GM18909 (cell line): ENCODE measurements at regions not wholly inside any gene's neighbourhood (a gene's known extent, or its start where the extent isn't known, plus 50 kb on each side); places are given as distances from the start of the nearest gene placed in this dataset.

ENCODE experiments used
- ATAC-seq: cut with Tn5 transposase; IDR thresholded peaks from one replicate; pipeline ENCODE4 v1.9.1; 2021; ENCODE audit warnings: mild to moderate bottlenecking; ENCODE audit not compliant: unreplicated experiment, poor library complexity

- ATAC-seq: no peak
Measured at GRCh38 chr13:106433066-106433465, 102.4 kb downstream of the EFNB2 start.

DNA sequence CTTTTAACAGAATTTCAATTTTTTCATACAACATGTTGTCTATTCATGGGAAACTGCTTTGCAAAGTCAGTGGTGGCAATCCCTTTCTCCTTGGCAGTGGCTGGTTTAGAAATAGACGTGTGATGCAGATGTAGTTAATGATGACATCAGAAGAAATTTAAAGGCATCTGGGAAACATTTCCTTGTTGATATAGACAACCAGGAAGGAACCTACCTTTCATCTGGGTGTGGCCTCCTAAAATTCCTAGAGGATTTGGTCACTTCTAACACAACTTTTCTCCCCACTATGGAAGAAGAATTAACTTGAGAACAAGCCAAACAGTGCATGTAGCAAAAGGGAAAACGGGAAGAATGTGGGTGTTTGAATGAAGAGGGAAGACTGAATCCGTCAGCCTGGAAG lies 102.8 kb downstream of the EFNB2 start:
- no peak for ATAC-seq

DNA sequence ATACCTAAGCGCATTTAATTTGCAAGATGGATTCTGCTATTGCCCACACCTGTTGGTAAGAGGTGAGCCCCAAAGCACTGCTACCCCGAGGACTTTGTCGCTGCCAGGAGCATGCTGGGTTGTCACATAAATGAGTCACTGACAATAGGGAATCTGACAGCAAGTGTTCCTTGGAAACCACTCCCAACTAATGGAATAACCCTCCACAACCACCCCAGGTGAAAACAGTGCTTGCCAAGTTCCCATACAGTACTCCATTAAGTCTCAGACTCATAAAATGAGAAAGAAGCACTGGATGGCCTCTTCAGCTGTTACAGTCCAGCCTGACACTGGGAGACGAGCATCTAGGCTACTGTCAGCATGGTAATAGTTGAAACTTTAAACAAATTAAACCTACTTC lies 108.6 kb downstream of the EFNB2 start:
- no peak for ATAC-seq

DNA sequence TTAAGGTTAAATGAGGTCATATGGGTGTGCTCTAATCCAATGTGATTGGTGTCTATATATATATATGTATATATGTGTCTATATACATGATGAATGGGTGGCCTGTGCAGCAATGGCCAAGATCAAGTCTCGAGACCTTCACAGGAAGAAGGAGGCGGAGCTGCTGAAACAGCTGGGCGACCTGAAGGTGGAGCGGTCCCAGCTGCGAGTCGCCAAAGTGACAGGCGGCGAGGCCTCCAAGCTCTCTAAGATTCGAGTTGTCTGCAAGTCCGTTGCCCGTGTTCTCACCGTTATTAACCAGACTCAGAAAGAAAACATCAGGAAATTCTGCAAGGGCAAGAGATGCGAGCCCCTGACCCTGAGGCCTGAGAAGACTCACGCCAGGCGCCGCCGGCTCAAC lies 109.8 kb downstream of the EFNB2 start:
- no peak for ATAC-seq

DNA sequence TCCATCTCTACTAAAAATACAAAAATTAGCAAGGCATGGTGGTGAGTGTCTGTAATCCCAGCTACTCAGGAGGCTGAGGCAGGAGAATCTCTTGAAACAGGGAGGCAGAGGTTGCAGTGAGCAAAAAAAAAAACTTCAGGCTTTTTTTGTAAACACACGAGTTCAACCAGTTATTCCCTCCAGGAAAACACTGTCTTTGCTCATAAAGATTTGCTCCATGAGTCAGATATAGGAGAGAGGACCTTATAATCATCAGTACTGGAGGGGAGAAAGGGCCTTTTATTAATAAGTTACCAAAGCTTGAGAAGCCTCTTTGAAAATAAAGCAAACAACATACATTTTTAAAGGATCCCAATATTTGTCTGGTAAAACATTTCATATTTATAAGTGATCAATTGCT lies 110.7 kb downstream of the EFNB2 start:
- no peak for ATAC-seq

GRCh38 chr13:106423530-106423929 lies 111.9 kb downstream of the EFNB2 start:
- ATAC-seq: peak; percentile 50

DNA sequence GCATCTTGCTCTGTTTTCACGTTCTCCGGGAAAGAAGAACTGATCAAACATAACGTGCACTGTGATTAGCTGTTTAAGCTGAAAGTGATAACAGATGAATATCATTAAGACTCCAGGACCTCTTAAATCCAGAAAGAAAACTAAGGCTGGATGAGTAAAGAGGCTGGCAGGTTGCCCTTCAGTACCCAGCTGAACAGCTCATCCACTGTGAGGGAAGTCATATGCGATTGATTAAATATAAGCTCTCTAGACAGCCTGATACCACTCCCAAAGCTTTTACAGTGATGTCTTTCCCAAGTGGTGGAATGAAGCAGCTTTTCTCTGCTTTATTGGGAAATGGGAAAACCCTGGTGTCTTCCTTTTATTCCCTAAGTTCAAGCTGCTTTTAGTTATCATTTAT lies 116.9 kb downstream of the EFNB2 start:
- no peak for ATAC-seq

DNA sequence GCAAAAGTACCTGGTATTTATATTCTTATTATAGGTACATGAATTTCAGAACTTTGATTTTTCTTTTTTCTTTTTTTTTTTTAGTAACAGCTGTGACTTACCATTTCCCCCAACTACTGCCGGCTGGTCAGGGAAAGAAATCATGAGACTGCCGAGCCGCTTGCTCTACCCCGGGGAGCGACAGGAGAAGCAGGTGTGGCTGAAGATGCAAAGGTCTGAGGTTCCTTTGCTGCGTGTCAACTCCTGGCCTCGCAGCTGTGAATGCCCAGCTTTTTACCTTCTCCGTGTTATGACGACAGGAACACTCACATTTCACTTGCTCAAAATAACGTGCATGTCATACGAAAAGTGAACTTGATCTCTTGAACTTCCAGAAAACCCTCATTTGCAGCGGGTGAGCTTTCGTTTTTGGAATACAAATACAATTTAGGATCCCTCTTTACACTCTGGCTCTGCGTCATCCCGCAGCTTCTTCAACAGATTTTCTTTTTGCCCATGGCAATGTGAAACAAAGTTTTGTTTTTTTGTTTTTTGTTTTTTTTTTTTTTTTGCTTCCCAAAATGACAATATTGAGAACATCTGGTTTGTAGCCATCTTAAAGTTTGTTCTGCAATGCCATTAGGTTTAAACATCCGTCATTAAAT lies 117.9 kb downstream of the EFNB2 start:
- ATAC-seq: no peak

- ATAC-seq: no peak
Measured at GRCh38 chr13:106416645-106417044, 118.8 kb downstream of the EFNB2 start.

DNA sequence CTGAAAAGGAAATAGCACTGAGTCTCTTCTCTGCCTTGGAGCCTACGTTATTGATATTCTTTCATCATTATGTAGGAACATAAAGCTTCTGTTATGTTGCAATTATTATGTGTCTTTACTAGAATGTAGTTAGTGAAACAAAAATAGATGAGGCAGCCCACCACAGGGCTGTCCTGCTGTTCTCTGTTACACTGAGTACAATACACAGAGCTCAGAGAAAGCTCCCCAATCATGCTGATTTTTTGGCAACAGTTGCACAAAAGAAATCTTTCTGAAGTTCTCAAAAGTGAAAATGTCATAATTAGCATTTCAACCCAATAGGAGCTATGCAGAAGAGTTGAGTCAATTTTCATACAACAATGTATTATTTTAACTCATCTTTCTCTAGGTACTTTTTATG lies 119.5 kb downstream of the EFNB2 start:
- ATAC-seq: no peak

DNA sequence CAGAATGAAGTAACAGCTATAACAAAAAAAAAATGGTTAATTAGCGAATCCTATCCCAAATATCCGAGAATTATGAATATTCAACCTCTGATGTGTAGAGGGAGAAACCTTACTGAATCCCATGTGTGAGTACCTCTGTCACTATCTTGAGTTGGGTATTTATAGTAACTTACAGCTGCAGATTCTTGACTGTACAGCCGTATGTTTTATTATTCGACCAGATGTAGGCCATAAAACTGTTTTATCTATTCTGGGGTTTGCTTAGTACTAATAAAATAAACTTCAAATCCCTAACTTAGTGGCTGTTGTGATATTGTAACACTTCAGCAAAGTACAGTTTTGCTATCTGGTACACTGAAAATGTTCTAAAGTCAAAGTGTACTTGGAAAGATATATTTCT lies 120.0 kb downstream of the EFNB2 start:
- ATAC-seq: no peak

DNA sequence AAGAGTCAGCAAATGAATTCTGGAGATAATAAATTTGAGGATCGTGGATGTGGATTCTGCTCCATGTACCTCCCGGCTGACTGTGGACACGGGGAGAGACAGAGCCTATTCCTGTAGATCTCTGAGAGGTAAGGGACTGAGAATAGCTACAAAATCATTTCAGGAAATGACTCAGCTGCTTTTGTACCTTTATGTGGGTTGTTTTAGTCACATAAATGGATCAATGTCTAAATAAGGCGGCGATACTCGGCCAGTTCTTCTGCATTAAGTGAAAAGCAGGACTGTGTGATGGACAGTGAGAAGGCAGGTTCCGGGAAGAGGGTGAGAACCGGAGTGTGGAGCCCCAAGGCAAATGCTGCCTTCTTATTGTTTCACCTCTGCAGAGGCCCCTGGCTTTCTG lies 128.1 kb downstream of the EFNB2 start:
- ATAC-seq: no peak

GRCh38 chr13:106405731-106406130 lies 129.7 kb downstream of the EFNB2 start:
- ATAC-seq: no peak

DNA sequence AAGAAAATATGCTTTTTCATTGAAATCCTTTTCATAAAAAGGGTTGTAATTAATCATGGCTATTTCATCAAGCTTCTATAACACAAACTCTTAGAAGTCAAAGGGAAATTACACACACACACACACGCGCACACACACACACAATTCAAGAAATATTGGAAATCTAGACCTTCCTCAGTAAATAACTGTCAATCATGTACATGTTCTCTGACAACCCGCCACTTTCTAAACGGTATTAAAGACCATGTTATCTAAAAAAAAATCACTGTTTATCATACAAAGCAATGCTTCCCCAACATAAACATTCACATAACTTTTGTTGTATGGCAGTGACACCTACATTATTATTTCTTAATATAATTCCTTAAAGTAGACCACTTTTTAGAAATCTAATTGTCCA lies 132.2 kb downstream of the EFNB2 start:
- no peak for ATAC-seq

DNA sequence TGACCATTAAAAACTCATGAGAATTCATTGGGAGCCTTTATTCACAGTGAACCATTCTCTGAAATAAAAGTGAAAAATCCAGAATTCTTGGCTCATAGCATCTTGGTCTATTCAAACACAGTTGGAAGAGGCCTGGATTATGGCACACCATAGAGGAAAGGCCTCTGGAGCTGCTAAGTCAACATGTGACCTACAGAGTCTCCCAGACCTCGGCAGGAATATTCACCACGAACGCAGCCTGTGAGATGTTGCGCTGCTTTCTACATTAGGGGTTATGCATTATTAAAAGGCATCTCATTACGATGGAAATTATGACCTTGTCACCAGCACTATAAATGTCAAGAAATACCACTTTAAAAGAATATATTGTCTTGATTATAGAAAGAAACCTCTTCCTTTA lies 132.6 kb downstream of the EFNB2 start:
- ATAC-seq: no peak

DNA sequence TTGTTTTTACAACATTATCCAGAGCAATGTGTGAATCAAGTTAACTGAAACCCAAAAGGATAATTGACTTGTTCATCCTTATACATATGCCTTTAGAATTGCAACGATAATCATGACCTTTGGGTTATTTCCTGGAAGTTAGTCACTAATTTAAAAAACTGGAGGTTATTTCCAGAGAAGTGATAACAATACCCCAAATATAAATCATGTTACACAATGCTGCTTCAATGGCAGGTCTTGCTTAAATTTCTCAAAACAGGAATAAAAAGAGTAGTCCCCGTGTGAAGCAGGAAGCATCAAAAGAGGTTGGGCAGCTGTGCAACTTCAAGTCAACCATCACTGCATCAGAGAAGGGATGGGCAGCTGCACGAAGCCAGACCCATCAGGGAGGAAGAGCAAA lies 134.4 kb downstream of the EFNB2 start:
- ATAC-seq: no peak

DNA sequence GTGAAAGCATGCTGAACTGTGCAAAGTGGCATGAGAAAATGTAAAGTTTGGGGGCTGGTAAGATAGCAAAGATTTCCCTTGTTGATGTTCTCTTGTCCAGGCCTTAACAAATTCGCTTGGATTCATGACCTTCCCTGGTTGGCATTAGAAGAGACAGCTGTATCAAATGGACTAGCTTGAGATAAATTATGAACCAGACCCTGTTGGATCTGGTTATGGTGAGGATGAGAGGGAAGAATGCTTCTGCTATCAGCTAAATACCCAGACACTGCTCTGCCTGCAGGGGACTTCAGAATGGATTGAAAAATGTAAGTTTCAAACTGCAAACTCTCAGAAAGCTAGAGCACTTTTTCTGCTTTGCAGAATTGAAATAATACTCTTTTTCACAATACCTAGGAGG lies 135.2 kb downstream of the EFNB2 start:
- ATAC-seq: no peak

- no peak for ATAC-seq
Measured at GRCh38 chr13:106398289-106398688, 137.2 kb downstream of the EFNB2 start.

DNA sequence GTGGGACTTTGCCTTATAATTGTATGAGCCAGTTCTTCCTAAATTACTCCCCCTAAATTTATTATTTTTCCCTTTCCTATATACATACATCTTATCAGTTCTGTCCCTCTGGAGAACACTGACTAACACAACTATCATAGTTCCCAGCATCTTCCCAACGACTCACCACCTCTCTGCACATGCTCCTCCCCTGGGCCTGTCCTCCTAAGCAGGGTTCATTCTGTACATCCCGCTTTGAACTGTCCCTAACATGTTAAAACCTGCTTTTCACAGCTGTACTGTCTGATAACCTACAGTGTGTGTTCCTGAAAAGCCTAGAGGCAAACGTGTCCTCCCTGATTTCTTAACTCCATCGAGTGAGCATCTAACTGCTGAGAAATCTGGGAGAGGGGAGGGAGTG lies 141.7 kb downstream of the EFNB2 start:
- ATAC-seq: no peak

DNA sequence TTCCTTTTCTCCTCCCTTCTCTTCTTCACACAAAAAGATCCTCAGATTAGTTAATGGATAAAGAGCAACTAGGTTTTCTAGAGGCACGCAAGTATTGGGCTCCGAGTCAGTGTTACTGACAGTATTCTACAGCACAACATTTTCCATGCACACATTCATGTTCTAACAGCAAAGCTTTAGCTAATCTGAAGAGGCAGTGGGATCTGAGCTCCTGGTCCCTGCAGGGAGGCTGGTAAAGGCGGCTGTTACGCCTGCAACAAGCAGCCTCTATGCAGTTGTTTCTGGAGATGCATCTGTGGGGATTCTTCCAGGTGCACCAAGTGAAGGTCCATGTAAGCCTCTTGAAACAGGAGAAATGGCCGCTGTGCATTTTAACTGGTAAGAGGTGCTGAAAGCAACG lies 143.8 kb downstream of the EFNB2 start:
- no peak for ATAC-seq

GRCh38 chr13:106391271-106391670 lies 144.2 kb downstream of the EFNB2 start:
- ATAC-seq: no peak

DNA sequence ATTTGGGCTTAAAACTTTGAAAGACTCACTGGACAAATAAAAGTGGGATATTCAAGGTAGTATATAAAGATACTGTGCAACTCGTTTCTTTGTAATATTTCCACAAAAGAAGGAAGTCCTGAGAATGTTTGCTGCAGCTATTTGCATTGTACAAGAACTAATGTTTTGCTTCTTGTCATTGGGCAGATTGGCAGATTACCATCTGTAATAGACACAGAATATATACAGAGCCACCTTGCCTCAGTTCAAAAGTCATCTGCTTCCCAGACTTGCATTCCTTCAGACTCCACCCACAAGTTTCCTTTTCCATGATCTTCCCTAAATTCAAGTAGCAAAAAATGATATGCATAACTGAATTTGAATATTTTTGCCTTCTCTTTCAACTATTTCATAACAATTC lies 145.1 kb downstream of the EFNB2 start:
- ATAC-seq: no peak

DNA sequence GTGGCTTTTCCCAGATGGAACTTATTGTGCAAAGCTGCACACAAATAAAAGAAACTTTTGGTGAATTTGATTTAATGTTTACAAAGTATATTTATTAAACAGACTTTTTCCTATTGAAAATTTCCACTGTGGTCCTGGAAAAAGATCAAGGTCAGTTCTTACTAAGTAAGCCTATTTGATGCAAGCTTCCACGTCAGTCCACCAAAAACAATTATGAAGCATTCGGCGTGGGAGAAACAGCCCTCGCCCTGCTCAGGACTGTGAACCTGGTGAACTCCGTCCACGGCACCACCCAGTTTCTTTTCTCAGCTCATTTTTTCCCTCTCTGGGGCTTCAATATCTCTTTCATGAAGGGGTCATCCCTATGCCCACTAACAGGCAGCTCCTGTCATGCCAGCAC lies 149.8 kb downstream of the EFNB2 start:
- no peak for ATAC-seq
